Sigmoid colon (tissue), 4 donors: ENCODE measurements at regions not wholly inside any gene's neighbourhood (a gene's known extent, or its start where the extent isn't known, plus 50 kb on each side); places are given as distances from the start of the nearest gene placed in this dataset.

Source experiments
- POLR2A ChIP-seq, 2 donors: fragments of 450-650 bp; IDR thresholded peaks; one replicate each; pipeline ENCODE4 v1.6.1; 2016; ENCODE audit warnings: antibody characterized with exemption in 2 of 2, mild to moderate bottlenecking in 2 of 2, moderate library complexity in 2 of 2
- POLR2AphosphoS5 ChIP-seq, 4 donors: sonication (generic); formaldehyde crosslinking; IDR thresholded peaks; one replicate each; pipeline ENCODE4 v1.6.1; 2017; ENCODE audit warnings: antibody characterized with exemption in 4 of 4
- TF ChIP-seq, protein P1 (sequence below), 4 experiments: fragments of 450-650 bp in 3 of 4; fragments of 200-600 bp in 1 of 4; IDR thresholded peaks; one replicate each; pipeline ENCODE4 v1.5.1; 2016 to 2019; ENCODE audit warnings: antibody characterized with exemption in 4 of 4, mild to moderate bottlenecking in 3 of 4, moderate library complexity in 2 of 4

DNA sequence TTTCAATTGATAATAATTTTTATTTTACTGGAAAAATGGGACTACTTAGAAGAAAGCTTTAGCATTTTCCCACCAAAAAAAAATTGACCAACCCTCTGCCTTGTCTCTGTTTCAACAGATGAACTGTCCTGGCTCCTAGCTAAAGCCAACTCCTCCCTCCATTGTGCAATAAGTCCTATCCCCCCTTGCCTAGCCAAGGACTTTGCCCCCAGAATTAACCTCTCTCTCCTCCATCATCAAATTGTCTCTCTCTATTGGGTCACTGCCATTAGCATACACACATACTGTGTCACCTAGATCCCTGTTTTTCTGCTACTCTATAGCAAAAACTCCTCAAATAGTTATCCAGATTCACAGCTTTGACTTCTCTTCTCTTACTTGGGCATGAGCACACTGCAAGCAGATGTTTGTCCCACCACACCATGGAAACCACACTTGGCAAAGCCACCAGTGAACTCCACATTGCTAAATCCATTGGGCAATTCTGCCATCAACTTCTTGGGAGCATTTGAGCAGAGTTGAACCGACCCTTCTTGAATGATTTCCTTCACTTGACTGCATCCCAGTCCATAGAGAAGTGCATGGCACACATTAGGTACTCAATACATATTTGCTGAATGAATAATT lies 91.4 kb upstream of the NEBL start:
- TF ChIP-seq, protein P1, sequence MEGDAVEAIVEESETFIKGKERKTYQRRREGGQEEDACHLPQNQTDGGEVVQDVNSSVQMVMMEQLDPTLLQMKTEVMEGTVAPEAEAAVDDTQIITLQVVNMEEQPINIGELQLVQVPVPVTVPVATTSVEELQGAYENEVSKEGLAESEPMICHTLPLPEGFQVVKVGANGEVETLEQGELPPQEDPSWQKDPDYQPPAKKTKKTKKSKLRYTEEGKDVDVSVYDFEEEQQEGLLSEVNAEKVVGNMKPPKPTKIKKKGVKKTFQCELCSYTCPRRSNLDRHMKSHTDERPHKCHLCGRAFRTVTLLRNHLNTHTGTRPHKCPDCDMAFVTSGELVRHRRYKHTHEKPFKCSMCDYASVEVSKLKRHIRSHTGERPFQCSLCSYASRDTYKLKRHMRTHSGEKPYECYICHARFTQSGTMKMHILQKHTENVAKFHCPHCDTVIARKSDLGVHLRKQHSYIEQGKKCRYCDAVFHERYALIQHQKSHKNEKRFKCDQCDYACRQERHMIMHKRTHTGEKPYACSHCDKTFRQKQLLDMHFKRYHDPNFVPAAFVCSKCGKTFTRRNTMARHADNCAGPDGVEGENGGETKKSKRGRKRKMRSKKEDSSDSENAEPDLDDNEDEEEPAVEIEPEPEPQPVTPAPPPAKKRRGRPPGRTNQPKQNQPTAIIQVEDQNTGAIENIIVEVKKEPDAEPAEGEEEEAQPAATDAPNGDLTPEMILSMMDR (IDR thresholded peaks at IDR 0.05) = no peak
- TF ChIP-seq POLR2AphosphoS5 (IDR thresholded peaks at IDR 0.05) = no peak
- TF ChIP-seq POLR2A (IDR thresholded peaks at IDR 0.05) = no peak
